ENCODE measurements at regions not wholly inside any gene's neighbourhood (a gene's known extent, or its start where the extent isn't known, plus 50 kb on each side); places are given as distances from the start of the nearest gene placed in this dataset.
"Not testable (repeated sequence)": the region's sequence is repeated elsewhere in the genome, so short reads cannot be mapped to it uniquely, and the experiment has no call there.

DNA sequence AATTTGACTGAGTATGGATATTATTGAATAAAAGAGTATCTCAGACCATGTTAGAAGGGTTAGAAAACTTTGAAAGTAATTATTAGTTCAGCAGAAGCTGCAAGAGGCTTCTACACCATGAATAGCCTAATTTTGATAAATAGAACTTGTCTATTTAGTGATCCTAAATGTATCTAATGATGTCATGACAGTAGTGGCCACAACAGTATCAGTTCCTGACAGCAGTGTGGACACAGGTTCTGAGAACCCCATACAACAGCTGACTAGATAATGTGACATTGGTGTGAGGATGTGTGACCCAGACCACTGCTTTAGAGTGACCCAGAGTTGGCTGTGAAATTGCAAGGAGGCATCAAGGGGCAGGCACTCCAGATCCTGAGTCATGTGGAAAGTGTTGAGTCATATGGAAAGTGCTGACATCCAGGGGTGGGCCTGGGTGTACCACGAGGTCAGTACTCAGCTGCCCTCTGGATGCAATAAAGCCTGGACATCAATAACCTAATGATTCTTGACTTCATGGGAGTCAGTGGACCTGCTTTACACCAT lies 754.7 kb downstream of the DHX35 start:
- H3K4me3 ChIP-seq (ENCODE audit: control insufficient read depth, low read depth, low read length): no peak overlapping the region
- TF ChIP-seq, protein P1, sequence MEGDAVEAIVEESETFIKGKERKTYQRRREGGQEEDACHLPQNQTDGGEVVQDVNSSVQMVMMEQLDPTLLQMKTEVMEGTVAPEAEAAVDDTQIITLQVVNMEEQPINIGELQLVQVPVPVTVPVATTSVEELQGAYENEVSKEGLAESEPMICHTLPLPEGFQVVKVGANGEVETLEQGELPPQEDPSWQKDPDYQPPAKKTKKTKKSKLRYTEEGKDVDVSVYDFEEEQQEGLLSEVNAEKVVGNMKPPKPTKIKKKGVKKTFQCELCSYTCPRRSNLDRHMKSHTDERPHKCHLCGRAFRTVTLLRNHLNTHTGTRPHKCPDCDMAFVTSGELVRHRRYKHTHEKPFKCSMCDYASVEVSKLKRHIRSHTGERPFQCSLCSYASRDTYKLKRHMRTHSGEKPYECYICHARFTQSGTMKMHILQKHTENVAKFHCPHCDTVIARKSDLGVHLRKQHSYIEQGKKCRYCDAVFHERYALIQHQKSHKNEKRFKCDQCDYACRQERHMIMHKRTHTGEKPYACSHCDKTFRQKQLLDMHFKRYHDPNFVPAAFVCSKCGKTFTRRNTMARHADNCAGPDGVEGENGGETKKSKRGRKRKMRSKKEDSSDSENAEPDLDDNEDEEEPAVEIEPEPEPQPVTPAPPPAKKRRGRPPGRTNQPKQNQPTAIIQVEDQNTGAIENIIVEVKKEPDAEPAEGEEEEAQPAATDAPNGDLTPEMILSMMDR (conservative IDR thresholded peaks at IDR 0.05; ENCODE audit: control insufficient read depth, insufficient read depth, low read depth, low read length): no peak
- peak; percentile 59 for DNase-seq (ENCODE audit: low read depth)

DNA sequence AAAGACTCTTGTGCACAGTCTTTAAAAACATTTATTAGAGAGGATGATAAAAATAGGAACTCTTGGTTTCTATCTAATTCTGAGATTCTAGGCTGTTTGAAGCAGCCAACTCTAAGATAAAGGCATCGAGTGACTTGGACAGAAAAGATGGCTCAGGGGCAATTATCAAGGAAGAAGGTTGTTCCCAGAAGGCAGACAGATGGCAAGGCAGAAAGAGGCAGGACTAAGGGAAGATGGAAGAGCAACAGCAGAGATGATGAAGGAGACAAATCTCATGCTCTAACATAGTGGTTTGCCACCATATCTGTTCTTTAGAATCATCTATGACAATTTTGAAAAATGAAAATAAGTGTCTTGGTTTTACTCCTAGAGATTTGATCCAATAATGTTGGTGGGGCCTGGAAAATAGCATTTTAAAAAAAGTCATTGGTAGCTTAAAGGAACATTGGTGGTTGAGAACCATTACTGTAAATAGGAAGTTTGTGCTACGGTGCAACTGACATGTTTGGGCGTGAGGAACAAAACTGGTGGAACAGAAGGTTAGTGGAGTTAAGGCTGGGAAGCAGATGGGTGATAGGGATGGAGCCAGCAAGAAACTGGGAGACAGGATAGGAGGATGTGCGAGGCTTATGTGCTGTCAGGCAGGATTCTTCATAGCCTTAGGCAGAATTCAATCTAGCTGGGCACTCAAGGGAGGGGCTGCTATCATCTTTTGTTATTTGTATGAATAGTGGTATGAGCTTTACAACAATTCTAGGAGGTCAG lies 751.1 kb downstream of the DHX35 start:
- H3K4me3 ChIP-seq (ENCODE audit: control insufficient read depth, low read depth, low read length): no peak overlapping the region
- DNase-seq (ENCODE audit: low read depth): no peak
- TF ChIP-seq, protein P1 (conservative IDR thresholded peaks at IDR 0.05; ENCODE audit: control insufficient read depth, insufficient read depth, low read depth, low read length): no peak

DNA sequence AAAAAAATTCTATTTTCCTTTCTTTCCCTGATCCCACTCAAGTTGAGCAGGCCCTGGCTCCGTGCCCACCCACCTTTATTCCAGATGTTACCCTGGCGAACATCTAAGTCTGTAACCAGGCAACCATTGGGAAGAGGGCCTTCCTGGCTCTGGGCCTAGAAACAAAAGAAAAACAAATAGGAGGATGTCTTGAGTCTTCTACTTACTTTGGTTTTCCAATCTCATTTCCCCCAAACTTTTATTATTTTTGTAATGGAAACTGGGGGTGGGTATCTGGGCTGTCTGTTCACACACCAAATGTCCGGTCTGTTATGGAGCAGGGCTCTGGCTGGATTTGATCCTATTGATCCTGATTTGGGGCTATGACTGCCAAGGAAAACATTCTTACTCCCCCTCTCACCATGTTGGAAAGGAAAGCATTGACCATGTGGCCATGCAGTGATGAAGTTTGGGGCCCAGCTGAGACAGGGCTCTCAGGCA lies 744.1 kb downstream of the DHX35 start:
- TF ChIP-seq, protein P1 (conservative IDR thresholded peaks at IDR 0.05; ENCODE audit: control insufficient read depth, insufficient read depth, low read depth, low read length): no peak
- no peak overlapping the region for H3K4me3 ChIP-seq (ENCODE audit: control insufficient read depth, low read depth, low read length)
- DNase-seq (ENCODE audit: low read depth): peak; percentile 71

DNA sequence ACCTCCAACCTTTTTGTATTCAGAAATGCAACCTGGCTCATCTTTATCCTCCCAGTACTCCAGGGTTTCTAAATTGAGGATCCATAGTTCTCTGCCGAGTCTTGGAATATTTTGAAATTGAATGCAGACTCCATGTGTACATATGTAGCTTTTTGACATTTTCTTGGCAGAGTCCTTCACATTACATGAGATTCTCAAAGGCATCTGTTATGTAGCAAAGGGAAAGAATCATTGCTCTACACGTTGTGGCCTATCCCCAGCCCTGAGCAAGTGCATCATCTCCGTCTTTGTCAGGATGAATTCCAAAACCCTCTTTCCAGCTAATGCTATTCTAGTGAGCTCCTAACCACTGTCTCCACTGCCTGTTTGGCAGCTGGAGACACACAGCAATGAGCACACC lies 742.9 kb downstream of the DHX35 start:
- H3K4me3 ChIP-seq (ENCODE audit: control insufficient read depth, low read depth, low read length): no peak overlapping the region
- TF ChIP-seq, protein P1 (conservative IDR thresholded peaks at IDR 0.05; ENCODE audit: control insufficient read depth, insufficient read depth, low read depth, low read length): no peak
- DNase-seq (ENCODE audit: low read depth): no peak

DNA sequence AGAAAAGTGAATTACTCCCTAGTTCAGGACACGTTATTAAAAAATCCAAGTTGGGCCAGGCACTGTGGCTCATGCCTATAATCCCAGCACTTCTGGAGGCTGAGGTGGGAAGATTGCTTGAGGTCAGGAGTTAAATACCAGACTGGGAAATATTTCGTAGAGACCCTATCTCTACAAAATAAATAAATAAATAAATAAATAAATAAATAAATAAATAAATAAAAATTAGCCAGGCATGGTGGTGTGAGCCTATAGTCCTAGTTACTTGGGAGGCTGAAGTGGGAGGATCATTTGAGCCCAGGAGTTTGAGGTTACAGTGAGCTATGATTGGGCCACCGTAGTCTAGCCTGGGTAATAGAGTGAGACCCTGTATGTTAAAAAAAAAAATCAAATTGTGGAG lies 741.2 kb downstream of the DHX35 start:
- DNase-seq (ENCODE audit: low read depth); H3K4me3 ChIP-seq (ENCODE audit: control insufficient read depth, low read depth, low read length): not testable (repeated sequence)

DNA sequence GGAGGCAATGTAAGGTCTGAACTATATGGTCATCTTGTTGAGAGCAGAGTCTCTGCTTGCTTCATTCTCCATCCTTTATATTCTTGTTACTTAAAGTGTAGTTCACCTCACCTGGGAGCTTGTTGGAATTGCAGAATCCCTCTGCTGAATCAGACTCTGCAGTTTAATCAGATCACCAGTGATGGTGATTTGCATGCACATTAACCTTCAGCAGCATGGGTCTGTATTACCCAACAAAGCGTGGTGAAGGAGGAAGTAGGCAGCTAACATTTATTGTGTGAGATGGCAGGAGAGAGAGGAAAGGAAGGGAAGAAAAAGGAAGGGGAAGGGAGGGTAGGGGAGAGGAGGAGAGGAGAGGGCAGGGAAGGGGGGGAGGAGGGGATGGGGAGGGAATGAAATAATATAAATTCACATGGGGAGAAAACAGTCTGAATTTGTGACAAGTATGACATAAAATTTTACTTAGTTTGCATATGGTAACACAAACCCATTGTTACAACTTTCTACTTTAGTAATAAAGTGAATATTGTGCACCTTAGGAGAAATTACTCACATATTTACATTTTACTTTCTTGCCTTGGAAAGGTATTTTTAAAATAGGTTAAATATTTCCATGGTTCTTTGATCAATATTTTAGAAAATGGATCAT lies 740.7 kb downstream of the DHX35 start:
- H3K4me3 ChIP-seq (ENCODE audit: control insufficient read depth, low read depth, low read length): no peak overlapping the region
- TF ChIP-seq, protein P1 (conservative IDR thresholded peaks at IDR 0.05; ENCODE audit: control insufficient read depth, insufficient read depth, low read depth, low read length): no peak
- DNase-seq (ENCODE audit: low read depth): no peak

DNA sequence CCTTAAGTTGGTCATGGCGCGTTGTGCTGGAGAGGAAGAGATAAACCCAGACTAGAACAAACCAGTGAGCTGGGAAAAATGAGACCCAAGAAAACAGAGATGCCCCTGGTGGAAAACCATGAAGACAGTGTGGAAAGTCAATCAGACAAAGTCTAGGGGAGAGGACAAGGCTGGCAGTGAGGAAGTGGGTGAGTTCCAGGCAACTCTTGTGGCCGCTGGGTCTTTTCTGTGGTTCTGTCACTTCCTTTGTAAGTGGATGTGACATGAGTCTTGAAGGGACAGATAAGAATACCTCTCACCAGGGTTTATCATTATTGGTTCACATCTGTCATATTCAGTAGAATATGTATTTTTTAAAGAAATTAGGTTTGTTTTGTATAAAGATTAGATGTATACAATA lies 738.4 kb downstream of the DHX35 start:
- DNase-seq (ENCODE audit: low read depth): no peak

More for the DNA sequence above, 738.4 kb downstream of the DHX35 start:
- no peak overlapping the region for H3K4me3 ChIP-seq (ENCODE audit: control insufficient read depth, low read depth, low read length)
- TF ChIP-seq, protein P1 (conservative IDR thresholded peaks at IDR 0.05; ENCODE audit: control insufficient read depth, insufficient read depth, low read depth, low read length): no peak
